ENCODE measurements at regions not wholly inside any gene's neighbourhood (a gene's known extent, or its start where the extent isn't known, plus 50 kb on each side); places are given as distances from the start of the nearest gene placed in this dataset.

- TF ChIP-seq EZH2 (IDR thresholded peaks at IDR 0.05; ENCODE audit: borderline replicate concordance, insufficient read depth, low read depth, low read length, poor library complexity, severe bottlenecking): no peak
- intact Hi-C loops (cut with micrococcal nuclease): no loop called here
Measured at GRCh38 chr9:91008568-91008967, 206.9 kb downstream of the SYK start.

GRCh38 chr9:91011891-91012290 is 210.3 kb downstream of the SYK start:
- POLR2A ChIA-PET: no interaction called here
- Histone ChIP-seq H3K4me1 (ENCODE audit: control insufficient read depth in 2 of 2, insufficient read depth in 2 of 2, low read length in 2 of 2) (no peaks in the 10 kb centered on the region), H4K20me1 (ENCODE audit: control insufficient read depth, insufficient read depth, low read length, poor library complexity, severe bottlenecking) (no peaks in the 10 kb centered on the region), H3K9ac (ENCODE audit: low read length) (no peak overlapping the region), H3K27ac (ENCODE audit: low read length in 2 of 2) (no peak overlapping the region), H3K36me3 (replicated peaks in 1 of 2; ENCODE audit: control extremely low read depth in 1 of 2, control insufficient read depth in 1 of 2, extremely low read depth in 1 of 2, insufficient read depth in 2 of 2, low read length in 1 of 2) (no peaks in the 10 kb centered on the region), H3K27me3 (replicated peaks in 1 of 4; ENCODE audit: control extremely low read depth in 1 of 4, control insufficient read depth in 3 of 4, insufficient read depth in 4 of 4, low read length in 3 of 4) (no peaks in the 10 kb centered on the region), H3K4me2 (replicated peaks; ENCODE audit: low read depth, low read length, poor library complexity, severe bottlenecking) (no peak overlapping the region), H3K9me3 (ENCODE audit: control extremely low read depth in 1 of 3, control insufficient read depth in 2 of 3, insufficient read depth in 1 of 3, low read length in 2 of 3) (peaks cover 0 to 12% (median 4%) of the 10 kb centered on the region in 3 donors), H3K4me3 (ENCODE audit: control extremely low read depth in 1 of 5, extremely low read depth in 1 of 5, insufficient read depth in 1 of 5, low read depth in 2 of 5, low read length in 4 of 5) (no peak overlapping the region), H3K79me2 (ENCODE audit: control insufficient read depth, insufficient read depth, low read length) (no peaks in the 10 kb centered on the region), H2AFZ (ENCODE audit: insufficient read depth, low read depth, low read length, poor library complexity, severe bottlenecking) (no peak overlapping the region)
- TF ChIP-seq EZH2 (IDR thresholded peaks at IDR 0.05; ENCODE audit: borderline replicate concordance, insufficient read depth, low read depth, low read length, poor library complexity, severe bottlenecking) (no peak), CTCF (IDR thresholded peaks at IDR 0.05) (no peak)
- H3K9me3 Mint-ChIP-seq (ENCODE audit: insufficient read depth): peaks cover 2% of the 10 kb centered on the region
- CTCF ChIA-PET: no interaction called here
- intact Hi-C loops (cut with micrococcal nuclease): no loop called here
- H3K27me3 Mint-ChIP-seq: peaks cover 17% of the 10 kb centered on the region
- DNase-seq: no peak
- no peak overlapping the region for H3K4me3 Mint-ChIP-seq
- whole genome bisulfite sequencing (ENCODE audit: insufficient coverage): no CpG with 5 or more reads among the region's 3 CpGs
- no peak overlapping the region for H3K27ac Mint-ChIP-seq
- no peak for ATAC-seq (ENCODE audit: low read depth)
- H3K4me1 Mint-ChIP-seq: no peaks in the 10 kb centered on the region

More at GRCh38 chr9:91008568-91008967, 206.9 kb downstream of the SYK start:
- no peak overlapping the region for H3K4me3 ChIP-seq (ENCODE audit: control extremely low read depth in 1 of 5, extremely low read depth in 1 of 5, insufficient read depth in 1 of 5, low read depth in 2 of 5, low read length in 4 of 5)
- CTCF ChIA-PET: no interaction called here
- Mint-ChIP-seq H3K4me3 (no peak overlapping the region), H3K9me3 (ENCODE audit: insufficient read depth) (peaks cover 2% of the 10 kb centered on the region), H3K4me1 (no peaks in the 10 kb centered on the region), H3K27me3 (peaks cover 13% of the 10 kb centered on the region), H3K27ac (no peak overlapping the region)
- DNase-seq: no peak
- no peak overlapping the region for H3K4me2 ChIP-seq (replicated peaks; ENCODE audit: low read depth, low read length, poor library complexity, severe bottlenecking)
- no peaks in the 10 kb centered on the region for H3K79me2 ChIP-seq (ENCODE audit: control insufficient read depth, insufficient read depth, low read length)
- no peaks in the 10 kb centered on the region for H3K4me1 ChIP-seq (ENCODE audit: control insufficient read depth in 2 of 2, insufficient read depth in 2 of 2, low read length in 2 of 2)
- H2AFZ ChIP-seq (ENCODE audit: insufficient read depth, low read depth, low read length, poor library complexity, severe bottlenecking): no peak overlapping the region
- POLR2A ChIA-PET: no interaction called here
- no peak for ATAC-seq (ENCODE audit: low read depth)
- H3K27me3 ChIP-seq (replicated peaks in 1 of 4; ENCODE audit: control extremely low read depth in 1 of 4, control insufficient read depth in 3 of 4, insufficient read depth in 4 of 4, low read length in 3 of 4): no peaks in the 10 kb centered on the region
- H3K9me3 ChIP-seq (ENCODE audit: control extremely low read depth in 1 of 3, control insufficient read depth in 2 of 3, insufficient read depth in 1 of 3, low read length in 2 of 3): peaks cover 0 to 10% (median 4%) of the 10 kb centered on the region in 3 donors
- H3K9ac ChIP-seq (ENCODE audit: low read length): no peak overlapping the region
- H4K20me1 ChIP-seq (ENCODE audit: control insufficient read depth, insufficient read depth, low read length, poor library complexity, severe bottlenecking): no peaks in the 10 kb centered on the region
- no CpG with 5 or more reads among the region's 3 CpGs for WGBS (ENCODE audit: insufficient coverage)
- no peaks in the 10 kb centered on the region for H3K36me3 ChIP-seq (replicated peaks in 1 of 2; ENCODE audit: control extremely low read depth in 1 of 2, control insufficient read depth in 1 of 2, extremely low read depth in 1 of 2, insufficient read depth in 2 of 2, low read length in 1 of 2)
- no peak overlapping the region for H3K27ac ChIP-seq (ENCODE audit: low read length in 2 of 2)
